Tibial nerve (tissue), 4 donors: ENCODE measurements at regions not wholly inside any gene's neighbourhood (a gene's known extent, or its start where the extent isn't known, plus 50 kb on each side); places are given as distances from the start of the nearest gene placed in this dataset.

Source experiments
- CTCF ChIP-seq, 5 experiments: fragments of 200-600 bp in 3 of 5; fragments of 450-650 bp in 2 of 5; sonication (generic) in 3 of 5; IDR thresholded peaks; one replicate each; pipeline ENCODE4 v1.5.1; 2016 to 2019; ENCODE audit warnings: antibody characterized with exemption in 5 of 5, mild to moderate bottlenecking in 3 of 5, moderate library complexity in 2 of 5
- EP300 ChIP-seq, 2 donors: sonication (generic); formaldehyde crosslinking; IDR thresholded peaks; one replicate each; pipeline ENCODE4 v1.6.1; 2017; ENCODE audit warnings: antibody characterized with exemption in 2 of 2, mild to moderate bottlenecking in 1 of 2

DNA sequence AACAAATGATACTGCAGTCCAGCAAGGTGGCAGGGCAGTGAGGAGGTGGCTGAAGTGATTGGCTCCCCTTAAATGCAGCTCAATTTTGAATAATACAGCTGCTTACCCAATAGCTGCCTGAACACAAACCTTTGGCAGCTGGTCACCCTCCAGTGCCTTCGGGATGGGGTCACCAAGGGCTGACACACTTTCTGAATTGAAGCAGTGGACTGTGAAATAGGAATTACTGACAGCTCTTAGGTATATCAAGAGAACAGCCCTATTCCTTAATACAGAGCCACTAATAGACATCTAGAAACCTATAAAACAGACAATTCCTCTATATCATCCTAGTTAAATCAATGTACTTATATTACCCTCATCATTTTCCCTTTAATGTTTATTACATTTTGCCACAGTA lies 474.2 kb upstream of the KIRREL3 start:
- no peak for TF ChIP-seq CTCF (IDR thresholded peaks at IDR 0.05)
- TF ChIP-seq EP300 (IDR thresholded peaks at IDR 0.05), result no peak
